Stromal cell of bone marrow (primary cell): ENCODE measurements at regions not wholly inside any gene's neighbourhood (a gene's known extent, or its start where the extent isn't known, plus 50 kb on each side); places are given as distances from the start of the nearest gene placed in this dataset.
"Not testable (repeated sequence)": the region's sequence is repeated elsewhere in the genome, so short reads cannot be mapped to it uniquely, and the experiment has no call there.

Source experiments
- DNase-seq: peaks from one replicate; pipeline ENCODE4 v3.0.0-alpha.2; 2012; ENCODE audit warnings: low read depth

GRCh38 chr5:19064094-19064493 lies 923.9 kb downstream of the CDH18 start:
- no peak for DNase-seq

- no peak for DNase-seq
These were observed 920.3 kb downstream of the CDH18 start for GRCh38 chr5:19067741-19068140.

GRCh38 chr5:19098434-19098833 lies 889.6 kb downstream of the CDH18 start:
- no peak for DNase-seq

GRCh38 chr5:19099195-19099594 lies 888.8 kb downstream of the CDH18 start:
- no peak for DNase-seq

- no peak for DNase-seq
These were observed 883.1 kb downstream of the CDH18 start for GRCh38 chr5:19104948-19105347.

- no peak for DNase-seq
These were observed 865.1 kb downstream of the CDH18 start for GRCh38 chr5:19122923-19123322.

- no peak for DNase-seq
These were observed 861.9 kb downstream of the CDH18 start for GRCh38 chr5:19125956-19126713.

GRCh38 chr5:19140276-19140675 lies 847.7 kb downstream of the CDH18 start:
- DNase-seq = no peak

- not testable (repeated sequence) for DNase-seq
These were observed 846.0 kb downstream of the CDH18 start for GRCh38 chr5:19141937-19142524.

- not testable (repeated sequence) for DNase-seq
These were observed 845.1 kb downstream of the CDH18 start for GRCh38 chr5:19142713-19143414.

GRCh38 chr5:19143935-19144334 lies 844.1 kb downstream of the CDH18 start:
- no peak for DNase-seq

GRCh38 chr5:19169426-19169825 lies 818.6 kb downstream of the CDH18 start:
- no peak for DNase-seq

GRCh38 chr5:19172926-19173470 lies 815.0 kb downstream of the CDH18 start:
- no peak for DNase-seq

GRCh38 chr5:19175776-19176570 lies 812.0 kb downstream of the CDH18 start:
- no peak for DNase-seq

GRCh38 chr5:19179571-19179970 lies 808.4 kb downstream of the CDH18 start:
- no peak for DNase-seq

GRCh38 chr5:19189176-19189575 lies 798.8 kb downstream of the CDH18 start:
- no peak for DNase-seq

- DNase-seq = no peak
These were observed 794.4 kb downstream of the CDH18 start for GRCh38 chr5:19193631-19194030.

GRCh38 chr5:19196631-19197030 lies 791.4 kb downstream of the CDH18 start:
- DNase-seq = no peak

- DNase-seq = no peak
These were observed 787.7 kb downstream of the CDH18 start for GRCh38 chr5:19200251-19200650.

GRCh38 chr5:19208397-19208796 lies 779.6 kb downstream of the CDH18 start:
- no peak for DNase-seq

GRCh38 chr5:19210886-19211285 lies 777.1 kb downstream of the CDH18 start:
- no peak for DNase-seq

GRCh38 chr5:19229179-19229835 lies 758.7 kb downstream of the CDH18 start:
- no peak for DNase-seq
